Prostate gland (tissue), 2 donors: ENCODE measurements at regions not wholly inside any gene's neighbourhood (a gene's known extent, or its start where the extent isn't known, plus 50 kb on each side); places are given as distances from the start of the nearest gene placed in this dataset.

Source experiments
- DNase-seq: peaks from one replicate; pipeline ENCODE4 v3.0.0-alpha.2; 2019; ENCODE audit warnings: low spot score
- H3K27ac ChIP-seq, 2 donors: fragments of 200-600 bp; sonication (generic); 2 replicates each; pipeline ENCODE4 v1.5.1; 2017 to 2019
- H3K27me3 ChIP-seq: fragments of 200-600 bp; sonication (generic); replicated peaks from 2 replicates; pipeline ENCODE4 v1.5.1; 2019; ENCODE audit not compliant: insufficient read depth
- H3K36me3 ChIP-seq, 2 donors: fragments of 200-600 bp; sonication (generic); 1 replicate in 1 of 2; 2 replicates in 1 of 2; pipeline versions ENCODE4 v1.5.1 to v1.8.1; 2017 to 2019
- H3K4me1 ChIP-seq: fragments of 200-600 bp; sonication (generic); replicated peaks from 2 replicates; pipeline ENCODE4 v1.5.1; 2019
- H3K4me3 ChIP-seq, 2 donors: fragments of 200-600 bp; sonication (generic); 2 replicates each; pipeline ENCODE4 v1.5.1; 2017 to 2019
- H3K9me3 ChIP-seq: fragments of 200-600 bp; sonication (generic); 2 replicates; pipeline ENCODE4 v1.5.1; 2017
- POLR2A ChIP-seq: fragments of 450-650 bp; IDR thresholded peaks from one replicate; pipeline ENCODE4 v1.6.1; 2016; ENCODE audit warnings: antibody characterized with exemption, mild to moderate bottlenecking
- POLR2AphosphoS5 ChIP-seq: sonication (generic); formaldehyde crosslinking; IDR thresholded peaks from one replicate; pipeline ENCODE4 v1.6.1; 2017; ENCODE audit warnings: antibody characterized with exemption
- WGBS: methylation state at CpG from one replicate; pipeline ENCODE4 v1.1.5; 2018; 5-methylcytosine and 5-hydroxymethylcytosine counted together
- intact Hi-C: fragments of 100-400 bp; cut with DNase I; formaldehyde crosslinking; loops from one replicate; pipeline ENCODE4 v1.14.2; 2022
- TF ChIP-seq, protein P1 (sequence below), 4 experiments: fragments of 200-600 bp in 2 of 4; fragments of 450-650 bp in 2 of 4; sonication (generic) in 2 of 4; IDR thresholded peaks; 1 replicate in 3 of 4; 2 replicates in 1 of 4; pipeline ENCODE4 v1.5.1; 2016 to 2019; ENCODE audit warnings: antibody characterized with exemption in 4 of 4, mild to moderate bottlenecking in 2 of 4, moderate library complexity in 2 of 4

- no peaks in the 10 kb centered on the region for H3K27me3 ChIP-seq
- no peaks in the 10 kb centered on the region for H3K4me1 ChIP-seq
- intact Hi-C loops = no loop called here
- DNase-seq = no peak
- H3K36me3 ChIP-seq = no peaks in the 10 kb centered on the region
- H3K4me3 ChIP-seq = no peak overlapping the region
- WGBS = 76% methylated on average over 2 of the region's 2 CpGs
- no peaks in the 10 kb centered on the region for H3K9me3 ChIP-seq
- no peak for TF ChIP-seq POLR2AphosphoS5
- TF ChIP-seq, protein P1, sequence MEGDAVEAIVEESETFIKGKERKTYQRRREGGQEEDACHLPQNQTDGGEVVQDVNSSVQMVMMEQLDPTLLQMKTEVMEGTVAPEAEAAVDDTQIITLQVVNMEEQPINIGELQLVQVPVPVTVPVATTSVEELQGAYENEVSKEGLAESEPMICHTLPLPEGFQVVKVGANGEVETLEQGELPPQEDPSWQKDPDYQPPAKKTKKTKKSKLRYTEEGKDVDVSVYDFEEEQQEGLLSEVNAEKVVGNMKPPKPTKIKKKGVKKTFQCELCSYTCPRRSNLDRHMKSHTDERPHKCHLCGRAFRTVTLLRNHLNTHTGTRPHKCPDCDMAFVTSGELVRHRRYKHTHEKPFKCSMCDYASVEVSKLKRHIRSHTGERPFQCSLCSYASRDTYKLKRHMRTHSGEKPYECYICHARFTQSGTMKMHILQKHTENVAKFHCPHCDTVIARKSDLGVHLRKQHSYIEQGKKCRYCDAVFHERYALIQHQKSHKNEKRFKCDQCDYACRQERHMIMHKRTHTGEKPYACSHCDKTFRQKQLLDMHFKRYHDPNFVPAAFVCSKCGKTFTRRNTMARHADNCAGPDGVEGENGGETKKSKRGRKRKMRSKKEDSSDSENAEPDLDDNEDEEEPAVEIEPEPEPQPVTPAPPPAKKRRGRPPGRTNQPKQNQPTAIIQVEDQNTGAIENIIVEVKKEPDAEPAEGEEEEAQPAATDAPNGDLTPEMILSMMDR (IDR thresholded peaks at IDR 0.05) = no peak
- no peak for TF ChIP-seq POLR2A
- no peak overlapping the region for H3K27ac ChIP-seq
These were observed 57.5 kb upstream of the HTR1A start for GRCh38 chr5:64019746-64020145.

GRCh38 chr5:64018966-64019365 is 56.7 kb upstream of the HTR1A start:
- 90% methylated on average over 2 of the region's 2 CpGs for WGBS
- H3K27me3 ChIP-seq = no peaks in the 10 kb centered on the region

DNA sequence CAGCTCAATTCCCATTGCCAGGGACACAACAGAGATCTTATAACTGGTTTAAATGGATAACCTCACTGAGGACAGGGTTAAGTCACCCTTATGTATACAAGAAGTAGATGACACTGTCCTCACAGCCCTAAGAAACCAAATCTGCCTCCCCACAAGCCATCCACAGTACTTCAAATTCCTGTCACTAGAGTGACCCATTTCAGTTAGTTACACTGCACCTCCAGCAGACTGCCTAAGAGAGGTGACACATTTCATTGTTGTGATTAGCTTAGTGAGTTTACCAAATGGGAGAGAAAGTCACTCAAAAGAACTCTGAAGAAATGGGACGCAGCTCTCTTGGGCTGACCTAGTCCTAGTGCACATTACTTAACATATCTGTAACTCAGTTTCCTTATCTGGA is 53.6 kb upstream of the HTR1A start:
- Histone ChIP-seq H3K36me3 (no peaks in the 10 kb centered on the region), H3K9me3 (no peaks in the 10 kb centered on the region), H3K4me3 (no peak overlapping the region), H3K4me1 (no peaks in the 10 kb centered on the region), H3K27ac (no peak overlapping the region), H3K27me3 (no peaks in the 10 kb centered on the region)
- WGBS = 65% methylated on average over 1 of the region's 1 CpG
- TF ChIP-seq POLR2AphosphoS5 (no peak), POLR2A (no peak)
- TF ChIP-seq, protein P1 (IDR thresholded peaks at IDR 0.05) = no peak
- DNase-seq = no peak
- intact Hi-C loops = no loop called here

More at GRCh38 chr5:64018966-64019365, 56.7 kb upstream of the HTR1A start:
- Histone ChIP-seq H3K36me3 (no peaks in the 10 kb centered on the region), H3K27ac (no peak overlapping the region), H3K9me3 (no peaks in the 10 kb centered on the region), H3K4me1 (no peaks in the 10 kb centered on the region), H3K4me3 (no peak overlapping the region)
- TF ChIP-seq POLR2A = no peak
- DNase-seq = no peak
- intact Hi-C loops = no loop called here
